ENCODE measurements at regions not wholly inside any gene's neighbourhood (a gene's known extent, or its start where the extent isn't known, plus 50 kb on each side); places are given as distances from the start of the nearest gene placed in this dataset.

- Histone ChIP-seq H3K9me3 (ENCODE audit: control insufficient read depth in 2 of 2, low read length in 2 of 2) (no peaks in the 10 kb centered on the region), H3K4me1 (ENCODE audit: control insufficient read depth in 2 of 2, insufficient read depth in 2 of 2, low read length in 2 of 2) (no peaks in the 10 kb centered on the region), H3K4me3 (ENCODE audit: low read length in 2 of 2) (no peak overlapping the region), H3K27ac (ENCODE audit: low read depth in 2 of 2, low read length in 2 of 2) (no peak overlapping the region), H3K27me3 (ENCODE audit: control insufficient read depth in 2 of 2, insufficient read depth in 2 of 2, low read length in 2 of 2) (no peaks in the 10 kb centered on the region), H3K9ac (ENCODE audit: low read depth in 1 of 2, low read length in 2 of 2) (no peak overlapping the region), H3K36me3 (ENCODE audit: control insufficient read depth in 2 of 2, insufficient read depth in 2 of 2, low read length in 2 of 2) (no peaks in the 10 kb centered on the region)
Measured at GRCh38 chr10:44301781-44302355, 83.0 kb downstream of the CXCL12 start.

- H3K27me3 ChIP-seq (ENCODE audit: control insufficient read depth in 2 of 2, insufficient read depth in 2 of 2, low read length in 2 of 2): no peaks in the 10 kb centered on the region
- H3K4me3 ChIP-seq (ENCODE audit: low read length in 2 of 2): no peak overlapping the region
- no peaks in the 10 kb centered on the region for H3K4me1 ChIP-seq (ENCODE audit: control insufficient read depth in 2 of 2, insufficient read depth in 2 of 2, low read length in 2 of 2)
- H3K27ac ChIP-seq (ENCODE audit: low read depth in 2 of 2, low read length in 2 of 2): no peak overlapping the region
- no peaks in the 10 kb centered on the region for H3K9me3 ChIP-seq (ENCODE audit: control insufficient read depth in 2 of 2, low read length in 2 of 2)
- no peak overlapping the region for H3K9ac ChIP-seq (ENCODE audit: low read depth in 1 of 2, low read length in 2 of 2)
- no peaks in the 10 kb centered on the region for H3K36me3 ChIP-seq (ENCODE audit: control insufficient read depth in 2 of 2, insufficient read depth in 2 of 2, low read length in 2 of 2)
Measured at GRCh38 chr10:44300666-44301649, 83.9 kb downstream of the CXCL12 start.

GRCh38 chr10:44298713-44299112 lies 86.2 kb downstream of the CXCL12 start:
- Histone ChIP-seq H3K27me3 (ENCODE audit: control insufficient read depth in 2 of 2, insufficient read depth in 2 of 2, low read length in 2 of 2) (no peaks in the 10 kb centered on the region), H3K4me3 (ENCODE audit: low read length in 2 of 2) (no peak overlapping the region), H3K9me3 (ENCODE audit: control insufficient read depth in 2 of 2, low read length in 2 of 2) (no peaks in the 10 kb centered on the region), H3K27ac (ENCODE audit: low read depth in 2 of 2, low read length in 2 of 2) (no peak overlapping the region), H3K9ac (ENCODE audit: low read depth in 1 of 2, low read length in 2 of 2) (no peak overlapping the region), H3K36me3 (ENCODE audit: control insufficient read depth in 2 of 2, insufficient read depth in 2 of 2, low read length in 2 of 2) (no peaks in the 10 kb centered on the region), H3K4me1 (ENCODE audit: control insufficient read depth in 2 of 2, insufficient read depth in 2 of 2, low read length in 2 of 2) (peaks cover 0 to 2% of the 10 kb centered on the region in 2 donors)

GRCh38 chr10:44297963-44298362 lies 86.9 kb downstream of the CXCL12 start:
- Histone ChIP-seq H3K4me3 (ENCODE audit: low read length in 2 of 2) (no peak overlapping the region), H3K4me1 (ENCODE audit: control insufficient read depth in 2 of 2, insufficient read depth in 2 of 2, low read length in 2 of 2) (peaks cover 0 to 6% of the 10 kb centered on the region in 2 donors), H3K27ac (ENCODE audit: low read depth in 2 of 2, low read length in 2 of 2) (no peak overlapping the region), H3K9me3 (ENCODE audit: control insufficient read depth in 2 of 2, low read length in 2 of 2) (no peaks in the 10 kb centered on the region), H3K9ac (ENCODE audit: low read depth in 1 of 2, low read length in 2 of 2) (no peak overlapping the region), H3K36me3 (ENCODE audit: control insufficient read depth in 2 of 2, insufficient read depth in 2 of 2, low read length in 2 of 2) (no peaks in the 10 kb centered on the region), H3K27me3 (ENCODE audit: control insufficient read depth in 2 of 2, insufficient read depth in 2 of 2, low read length in 2 of 2) (no peaks in the 10 kb centered on the region)

GRCh38 chr10:44295644-44296241 lies 89.2 kb downstream of the CXCL12 start:
- Histone ChIP-seq H3K27me3 (ENCODE audit: control insufficient read depth in 2 of 2, insufficient read depth in 2 of 2, low read length in 2 of 2) (no peaks in the 10 kb centered on the region), H3K4me1 (ENCODE audit: control insufficient read depth in 2 of 2, insufficient read depth in 2 of 2, low read length in 2 of 2) (peaks cover 0 to 6% of the 10 kb centered on the region in 2 donors), H3K9me3 (ENCODE audit: control insufficient read depth in 2 of 2, low read length in 2 of 2) (no peaks in the 10 kb centered on the region), H3K9ac (ENCODE audit: low read depth in 1 of 2, low read length in 2 of 2) (no peak overlapping the region), H3K36me3 (ENCODE audit: control insufficient read depth in 2 of 2, insufficient read depth in 2 of 2, low read length in 2 of 2) (no peaks in the 10 kb centered on the region), H3K4me3 (ENCODE audit: low read length in 2 of 2) (no peak overlapping the region), H3K27ac (ENCODE audit: low read depth in 2 of 2, low read length in 2 of 2) (no peak overlapping the region)

GRCh38 chr10:44294726-44295412 lies 90.0 kb downstream of the CXCL12 start:
- Histone ChIP-seq H3K4me1 (ENCODE audit: control insufficient read depth in 2 of 2, insufficient read depth in 2 of 2, low read length in 2 of 2) (peaks cover 0 to 6% of the 10 kb centered on the region in 2 donors), H3K36me3 (ENCODE audit: control insufficient read depth in 2 of 2, insufficient read depth in 2 of 2, low read length in 2 of 2) (no peaks in the 10 kb centered on the region), H3K27ac (ENCODE audit: low read depth in 2 of 2, low read length in 2 of 2) (peak overlapping the region; percentile 71 to 72), H3K4me3 (ENCODE audit: low read length in 2 of 2) (no peak overlapping the region), H3K9me3 (ENCODE audit: control insufficient read depth in 2 of 2, low read length in 2 of 2) (no peaks in the 10 kb centered on the region), H3K27me3 (ENCODE audit: control insufficient read depth in 2 of 2, insufficient read depth in 2 of 2, low read length in 2 of 2) (no peaks in the 10 kb centered on the region), H3K9ac (ENCODE audit: low read depth in 1 of 2, low read length in 2 of 2) (no peak overlapping the region)

- no peaks in the 10 kb centered on the region for H3K36me3 ChIP-seq (ENCODE audit: control insufficient read depth in 2 of 2, insufficient read depth in 2 of 2, low read length in 2 of 2)
- H3K27ac ChIP-seq (ENCODE audit: low read depth in 2 of 2, low read length in 2 of 2): peak overlapping the region; percentile 76 to 79
- peaks cover 0 to 6% of the 10 kb centered on the region in 2 donors for H3K4me1 ChIP-seq (ENCODE audit: control insufficient read depth in 2 of 2, insufficient read depth in 2 of 2, low read length in 2 of 2)
- H3K4me3 ChIP-seq (ENCODE audit: low read length in 2 of 2): no peak overlapping the region
- peak overlapping the region in 1 of 2 donors; percentile 43 for H3K9ac ChIP-seq (ENCODE audit: low read depth in 1 of 2, low read length in 2 of 2)
- H3K27me3 ChIP-seq (ENCODE audit: control insufficient read depth in 2 of 2, insufficient read depth in 2 of 2, low read length in 2 of 2): no peaks in the 10 kb centered on the region
- H3K9me3 ChIP-seq (ENCODE audit: control insufficient read depth in 2 of 2, low read length in 2 of 2): no peaks in the 10 kb centered on the region
Measured at GRCh38 chr10:44293842-44294241, 91.1 kb downstream of the CXCL12 start.

- H3K9me3 ChIP-seq (ENCODE audit: control insufficient read depth in 2 of 2, low read length in 2 of 2): no peaks in the 10 kb centered on the region
- H3K4me3 ChIP-seq (ENCODE audit: low read length in 2 of 2): no peak overlapping the region
- H3K4me1 ChIP-seq (ENCODE audit: control insufficient read depth in 2 of 2, insufficient read depth in 2 of 2, low read length in 2 of 2): peaks cover 0 to 6% of the 10 kb centered on the region in 2 donors
- peak overlapping the region in 1 of 2 donors; percentile 43 for H3K9ac ChIP-seq (ENCODE audit: low read depth in 1 of 2, low read length in 2 of 2)
- no peaks in the 10 kb centered on the region for H3K36me3 ChIP-seq (ENCODE audit: control insufficient read depth in 2 of 2, insufficient read depth in 2 of 2, low read length in 2 of 2)
- H3K27me3 ChIP-seq (ENCODE audit: control insufficient read depth in 2 of 2, insufficient read depth in 2 of 2, low read length in 2 of 2): no peaks in the 10 kb centered on the region
- peak overlapping the region; percentile 76 to 79 for H3K27ac ChIP-seq (ENCODE audit: low read depth in 2 of 2, low read length in 2 of 2)
Measured at GRCh38 chr10:44293306-44293778, 91.6 kb downstream of the CXCL12 start.

- H3K9ac ChIP-seq (ENCODE audit: low read depth in 1 of 2, low read length in 2 of 2): no peak overlapping the region
- no peaks in the 10 kb centered on the region for H3K9me3 ChIP-seq (ENCODE audit: control insufficient read depth in 2 of 2, low read length in 2 of 2)
- H3K36me3 ChIP-seq (ENCODE audit: control insufficient read depth in 2 of 2, insufficient read depth in 2 of 2, low read length in 2 of 2): no peaks in the 10 kb centered on the region
- no peaks in the 10 kb centered on the region for H3K27me3 ChIP-seq (ENCODE audit: control insufficient read depth in 2 of 2, insufficient read depth in 2 of 2, low read length in 2 of 2)
- H3K27ac ChIP-seq (ENCODE audit: low read depth in 2 of 2, low read length in 2 of 2): no peak overlapping the region
- H3K4me1 ChIP-seq (ENCODE audit: control insufficient read depth in 2 of 2, insufficient read depth in 2 of 2, low read length in 2 of 2): peaks cover 0 to 6% of the 10 kb centered on the region in 2 donors
- no peak overlapping the region for H3K4me3 ChIP-seq (ENCODE audit: low read length in 2 of 2)
Measured at GRCh38 chr10:44292390-44293002, 92.4 kb downstream of the CXCL12 start.

Measured in mucosa of rectum (tissue), 2 donors.